WTC11 (cell line): ENCODE measurements at regions not wholly inside any gene's neighbourhood (a gene's known extent, or its start where the extent isn't known, plus 50 kb on each side); places are given as distances from the start of the nearest gene placed in this dataset.

Experiments used
- ATF1 ChIP-seq: sonication (generic); formaldehyde crosslinking; IDR thresholded peaks from 2 replicates; pipeline ENCODE4 v1.8.1; 2023; ENCODE audit warnings: mild to moderate bottlenecking, moderate library complexity, missing genetic modification reagents
- CTCF ChIP-seq: fragments of 200-600 bp; IDR thresholded peaks from 2 replicates; pipeline ENCODE4 v1.8.0; 2022; ENCODE audit warnings: antibody characterized with exemption
- ESRRA ChIP-seq: sonication (generic); formaldehyde crosslinking; IDR thresholded peaks from 2 replicates; pipeline ENCODE4 v1.8.1; 2022; ENCODE audit warnings: mild to moderate bottlenecking, missing genetic modification reagents, borderline replicate concordance
- MAX ChIP-seq: sonication (generic); formaldehyde crosslinking; IDR thresholded peaks from 2 replicates; pipeline ENCODE4 v1.8.0; 2022; ENCODE audit warnings: mild to moderate bottlenecking, missing genetic modification reagents
- NR3C1 ChIP-seq: sonication (generic); formaldehyde crosslinking; conservative IDR thresholded peaks from 2 replicates; pipeline ENCODE4 v1.8.1; 2023; ENCODE audit warnings: low read depth, mild to moderate bottlenecking, missing genetic modification reagents
- ZNF263 ChIP-seq: sonication (generic); formaldehyde crosslinking; IDR thresholded peaks from 2 replicates; pipeline ENCODE4 v1.8.1; 2022; ENCODE audit warnings: low read depth, mild to moderate bottlenecking, moderate library complexity, missing genetic modification reagents
- TF ChIP-seq, protein P1 (sequence below): sonication (generic); formaldehyde crosslinking; IDR thresholded peaks from 2 replicates; pipeline ENCODE4 v1.8.1; 2023; ENCODE audit warnings: mild to moderate bottlenecking, missing genetic modification reagents

GRCh38 chr2:19671311-19671710, 230.5 kb downstream of the TTC32 start:
- TF ChIP-seq ESRRA (no peak), CTCF (no peak), ATF1 (CRISPR knock-in tag) (no peak), NR3C1 (CRISPR knock-in tag) (no peak), MAX (CRISPR knock-in tag) (no peak), ZNF263 (CRISPR knock-in tag) (no peak)
- TF ChIP-seq, protein P1, sequence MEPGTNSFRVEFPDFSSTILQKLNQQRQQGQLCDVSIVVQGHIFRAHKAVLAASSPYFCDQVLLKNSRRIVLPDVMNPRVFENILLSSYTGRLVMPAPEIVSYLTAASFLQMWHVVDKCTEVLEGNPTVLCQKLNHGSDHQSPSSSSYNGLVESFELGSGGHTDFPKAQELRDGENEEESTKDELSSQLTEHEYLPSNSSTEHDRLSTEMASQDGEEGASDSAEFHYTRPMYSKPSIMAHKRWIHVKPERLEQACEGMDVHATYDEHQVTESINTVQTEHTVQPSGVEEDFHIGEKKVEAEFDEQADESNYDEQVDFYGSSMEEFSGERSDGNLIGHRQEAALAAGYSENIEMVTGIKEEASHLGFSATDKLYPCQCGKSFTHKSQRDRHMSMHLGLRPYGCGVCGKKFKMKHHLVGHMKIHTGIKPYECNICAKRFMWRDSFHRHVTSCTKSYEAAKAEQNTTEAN (CRISPR knock-in tag) = no peak
